ENCODE measurements at regions not wholly inside any gene's neighbourhood (a gene's known extent, or its start where the extent isn't known, plus 50 kb on each side); places are given as distances from the start of the nearest gene placed in this dataset.

DNA sequence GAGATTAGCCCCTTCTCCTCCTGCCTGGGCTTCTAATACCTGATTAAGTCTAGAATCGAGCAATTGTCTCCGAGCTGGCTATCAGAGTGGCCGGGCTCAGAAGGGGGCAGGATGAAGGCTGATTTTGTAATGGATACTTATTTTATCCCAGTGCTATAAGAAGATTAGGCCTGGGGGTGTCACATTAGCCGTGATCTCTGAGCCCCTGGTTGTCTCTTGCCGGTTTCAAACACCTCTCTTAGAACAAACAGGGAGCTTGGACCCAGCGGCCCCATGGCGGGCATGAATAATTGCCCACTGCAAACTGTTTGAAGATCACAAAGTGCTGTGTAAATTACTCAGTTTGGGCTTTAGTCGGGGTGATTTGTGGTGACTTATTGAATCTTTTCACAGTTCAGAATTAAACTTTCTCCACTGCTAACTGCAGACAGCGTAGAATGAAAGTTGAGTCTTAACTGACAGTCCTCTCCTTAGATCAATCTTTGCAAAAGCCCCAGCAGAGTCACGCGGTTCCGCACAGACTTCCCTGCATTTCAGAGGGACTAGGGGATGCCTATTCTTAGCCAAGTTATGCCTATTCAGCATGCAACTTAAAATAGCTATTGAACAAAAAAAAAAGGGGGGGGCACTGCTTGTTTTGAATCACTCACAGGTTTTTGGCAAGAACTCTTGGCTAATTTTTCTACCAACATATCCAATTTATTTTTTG lies 200.6 kb upstream of the IRX1 start:
- TF ChIP-seq, protein P1, sequence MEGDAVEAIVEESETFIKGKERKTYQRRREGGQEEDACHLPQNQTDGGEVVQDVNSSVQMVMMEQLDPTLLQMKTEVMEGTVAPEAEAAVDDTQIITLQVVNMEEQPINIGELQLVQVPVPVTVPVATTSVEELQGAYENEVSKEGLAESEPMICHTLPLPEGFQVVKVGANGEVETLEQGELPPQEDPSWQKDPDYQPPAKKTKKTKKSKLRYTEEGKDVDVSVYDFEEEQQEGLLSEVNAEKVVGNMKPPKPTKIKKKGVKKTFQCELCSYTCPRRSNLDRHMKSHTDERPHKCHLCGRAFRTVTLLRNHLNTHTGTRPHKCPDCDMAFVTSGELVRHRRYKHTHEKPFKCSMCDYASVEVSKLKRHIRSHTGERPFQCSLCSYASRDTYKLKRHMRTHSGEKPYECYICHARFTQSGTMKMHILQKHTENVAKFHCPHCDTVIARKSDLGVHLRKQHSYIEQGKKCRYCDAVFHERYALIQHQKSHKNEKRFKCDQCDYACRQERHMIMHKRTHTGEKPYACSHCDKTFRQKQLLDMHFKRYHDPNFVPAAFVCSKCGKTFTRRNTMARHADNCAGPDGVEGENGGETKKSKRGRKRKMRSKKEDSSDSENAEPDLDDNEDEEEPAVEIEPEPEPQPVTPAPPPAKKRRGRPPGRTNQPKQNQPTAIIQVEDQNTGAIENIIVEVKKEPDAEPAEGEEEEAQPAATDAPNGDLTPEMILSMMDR (IDR thresholded peaks at IDR 0.05) = no peak
- no peak for TF ChIP-seq POLR2A (IDR thresholded peaks at IDR 0.05)

Data from lower leg skin (tissue), 3 donors.